BE2C (cell line): ENCODE measurements at regions not wholly inside any gene's neighbourhood (a gene's known extent, or its start where the extent isn't known, plus 50 kb on each side); places are given as distances from the start of the nearest gene placed in this dataset.

Experiments
- DNase-seq: peaks from one replicate; pipeline ENCODE4 v3.0.0-alpha.2; 2020
- H3K27me3 ChIP-seq: fragments of 250-450 bp; sonication (Bioruptor Pico); 2 replicates; pipeline ENCODE4 v1.5.1; 2020; ENCODE audit warnings: mild to moderate bottlenecking
- H3K36me3 ChIP-seq: fragments of 250-450 bp; sonication (Bioruptor Pico); 2 replicates; pipeline ENCODE4 v1.5.1; 2020; ENCODE audit warnings: mild to moderate bottlenecking
- H3K4me1 ChIP-seq: fragments of 250-450 bp; sonication (Bioruptor Pico); 2 replicates; pipeline ENCODE4 v1.5.1; 2020
- H3K4me3 ChIP-seq: 2 replicates; pipeline ENCODE4 v1.5.1; 2011; ENCODE audit warnings: low read depth, low read length
- H3K9me3 ChIP-seq: fragments of 250-450 bp; sonication (Bioruptor Pico); 2 replicates; pipeline ENCODE4 v1.5.1; 2020
- CTCF ChIP-seq: IDR thresholded peaks from 2 replicates; pipeline ENCODE4 v1.5.1; 2012; ENCODE audit warnings: mild to moderate bottlenecking, low read depth, low read length

GRCh38 chr13:106210324-106210723 is 325.1 kb downstream of the EFNB2 start:
- H3K27me3 ChIP-seq = no peaks in the 10 kb centered on the region
- no peak for TF ChIP-seq CTCF

GRCh38 chr13:106205871-106206270 is 329.6 kb downstream of the EFNB2 start:
- H3K4me1 ChIP-seq = no peaks in the 10 kb centered on the region
- no peaks in the 10 kb centered on the region for H3K27me3 ChIP-seq
- no peaks in the 10 kb centered on the region for H3K36me3 ChIP-seq
- no peaks in the 10 kb centered on the region for H3K9me3 ChIP-seq
- TF ChIP-seq CTCF = no peak
- H3K4me3 ChIP-seq = no peak overlapping the region
- no peak for DNase-seq

More at GRCh38 chr13:106210324-106210723, 325.1 kb downstream of the EFNB2 start:
- Histone ChIP-seq H3K36me3 (no peaks in the 10 kb centered on the region), H3K4me3 (no peak overlapping the region), H3K4me1 (no peaks in the 10 kb centered on the region), H3K9me3 (no peaks in the 10 kb centered on the region)
- DNase-seq = no peak

DNA sequence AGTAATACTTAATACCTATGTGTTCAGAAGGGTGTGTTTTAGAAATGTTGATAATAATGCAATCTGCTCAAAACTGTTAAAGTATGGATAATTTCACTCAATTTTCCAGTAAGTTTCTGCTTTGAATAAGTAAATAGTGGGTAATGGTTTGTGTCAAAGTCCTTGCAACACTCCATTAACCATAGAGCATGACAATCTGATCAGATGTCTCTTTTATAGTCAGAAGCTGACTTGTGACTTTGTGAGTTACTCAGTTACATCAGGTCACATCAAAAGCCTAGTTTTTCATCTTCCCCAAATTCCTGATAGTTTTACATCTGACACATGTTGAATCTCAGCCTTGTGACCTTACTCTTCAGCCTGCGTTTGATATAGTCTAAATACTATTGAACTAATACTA is 338.0 kb downstream of the EFNB2 start:
- Histone ChIP-seq H3K36me3 (no peaks in the 10 kb centered on the region), H3K4me1 (no peaks in the 10 kb centered on the region), H3K4me3 (no peak overlapping the region), H3K9me3 (no peaks in the 10 kb centered on the region), H3K27me3 (peaks cover 3% of the 10 kb centered on the region)
- DNase-seq = no peak
- TF ChIP-seq CTCF = no peak

GRCh38 chr13:106187501-106188095 is 347.9 kb downstream of the EFNB2 start:
- Histone ChIP-seq H3K27me3 (no peaks in the 10 kb centered on the region), H3K4me1 (peaks cover 6% of the 10 kb centered on the region), H3K4me3 (no peak overlapping the region), H3K36me3 (no peaks in the 10 kb centered on the region), H3K9me3 (no peaks in the 10 kb centered on the region)
- TF ChIP-seq CTCF = no peak
- DNase-seq = no peak

DNA sequence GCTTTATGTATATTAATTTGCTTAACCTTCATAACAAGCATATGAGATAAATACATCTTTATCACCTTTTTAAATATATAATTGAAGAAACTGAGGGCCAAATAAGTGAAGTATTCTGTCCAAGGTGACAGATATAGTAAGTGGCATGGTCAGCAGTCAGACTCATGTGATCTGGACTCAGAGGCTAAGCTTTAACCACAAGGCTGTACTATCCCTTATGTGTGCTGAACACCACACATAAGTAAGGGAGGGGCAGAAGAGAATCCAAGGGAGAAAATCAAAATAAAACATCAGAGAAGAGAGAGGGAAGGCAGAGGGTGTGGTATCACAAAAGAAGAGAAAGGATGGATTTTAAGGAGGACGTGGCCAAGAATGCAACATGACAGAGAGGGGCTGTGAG is 348.4 kb downstream of the EFNB2 start:
- DNase-seq = no peak
- Histone ChIP-seq H3K4me1 (peaks cover 6% of the 10 kb centered on the region), H3K36me3 (no peaks in the 10 kb centered on the region), H3K27me3 (no peaks in the 10 kb centered on the region), H3K9me3 (no peaks in the 10 kb centered on the region), H3K4me3 (no peak overlapping the region)
- TF ChIP-seq CTCF = no peak

DNA sequence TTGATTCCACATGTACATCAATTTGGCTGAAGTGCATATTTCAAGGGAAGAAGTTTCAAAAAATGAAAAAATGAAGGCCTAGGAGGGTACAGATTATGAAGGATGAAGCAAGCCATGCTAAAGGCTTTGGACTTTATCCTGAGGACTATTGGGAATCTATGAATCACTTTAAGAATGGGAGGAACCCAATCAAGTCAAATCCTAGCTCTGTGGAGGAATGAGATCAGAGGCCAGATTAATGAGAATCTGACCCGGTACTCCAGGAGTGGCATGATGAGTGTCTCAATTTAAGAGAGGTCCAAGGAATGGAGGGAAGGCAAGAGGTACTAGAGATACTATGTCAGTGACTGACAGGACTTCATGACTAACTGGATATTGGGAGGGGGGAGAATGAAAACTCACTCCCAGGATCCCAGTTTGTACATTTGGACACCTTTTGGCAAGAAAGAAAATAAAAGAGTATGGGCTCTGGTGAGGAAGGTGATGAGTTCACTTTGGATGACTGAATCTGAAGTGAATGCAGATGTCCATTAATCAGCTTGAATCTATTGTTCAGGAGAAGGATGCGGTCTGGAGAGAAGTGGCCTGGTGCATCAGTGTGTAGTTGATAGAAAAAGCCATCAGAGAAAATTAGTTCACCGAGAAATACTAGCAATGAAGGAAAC is 349.0 kb downstream of the EFNB2 start:
- no peaks in the 10 kb centered on the region for H3K36me3 ChIP-seq
- DNase-seq = no peak
- no peaks in the 10 kb centered on the region for H3K27me3 ChIP-seq
- no peaks in the 10 kb centered on the region for H3K9me3 ChIP-seq
- peaks cover 6% of the 10 kb centered on the region for H3K4me1 ChIP-seq
- H3K4me3 ChIP-seq = no peak overlapping the region
- TF ChIP-seq CTCF = no peak
